ENCODE measurements at regions not wholly inside any gene's neighbourhood (a gene's known extent, or its start where the extent isn't known, plus 50 kb on each side); places are given as distances from the start of the nearest gene placed in this dataset.

- TF ChIP-seq CTCF (IDR thresholded peaks at IDR 0.05 in 4 of 5, conservative IDR thresholded peaks at IDR 0.05 in 1 of 5) (no peak), POLR2A (IDR thresholded peaks at IDR 0.05) (no peak)
Measured at GRCh38 chr4:136737066-136737465, 795.2 kb downstream of the PCDH18 start.
